ENCODE measurements at regions not wholly inside any gene's neighbourhood (a gene's known extent, or its start where the extent isn't known, plus 50 kb on each side); places are given as distances from the start of the nearest gene placed in this dataset.
"Not testable (repeated sequence)": the region's sequence is repeated elsewhere in the genome, so short reads cannot be mapped to it uniquely, and the experiment has no call there.

DNA sequence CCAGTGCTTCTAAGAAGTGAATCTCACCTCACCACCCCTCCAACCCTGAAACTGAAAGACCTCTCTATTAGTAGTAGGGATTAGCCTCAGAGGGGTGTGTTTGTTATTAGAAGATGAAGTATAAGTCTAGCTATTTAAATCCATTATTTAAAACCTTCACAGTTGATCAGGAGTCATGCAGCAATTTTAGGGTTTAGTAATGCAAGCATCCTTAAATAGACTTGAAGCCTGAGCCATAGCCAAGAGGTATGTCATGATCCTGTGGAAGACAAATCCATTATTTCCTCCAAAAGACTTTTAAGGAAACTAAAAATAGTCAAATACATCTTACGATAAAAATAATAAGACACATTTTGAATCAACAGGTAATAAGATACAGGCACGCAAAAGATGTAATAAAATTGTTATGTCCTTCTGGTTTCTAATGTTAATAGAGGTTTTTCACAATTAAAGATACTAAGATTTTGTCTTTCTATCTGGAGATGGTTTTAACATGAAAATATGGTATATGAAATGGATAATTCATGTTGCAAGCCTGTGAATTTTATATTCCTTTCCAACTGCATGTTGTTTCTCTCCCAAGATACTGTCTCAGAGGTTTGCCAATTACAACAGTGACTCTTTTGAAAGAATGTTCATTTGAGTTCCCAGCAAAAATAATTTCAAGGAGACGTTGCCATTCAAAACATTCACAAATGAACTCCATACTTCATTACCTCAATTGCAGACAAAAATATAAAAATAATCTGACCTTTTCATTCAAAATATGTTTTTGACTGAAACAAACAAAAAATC, 68.0 kb downstream of the LUZP4 start:
- DNase-seq, result no peak

DNA sequence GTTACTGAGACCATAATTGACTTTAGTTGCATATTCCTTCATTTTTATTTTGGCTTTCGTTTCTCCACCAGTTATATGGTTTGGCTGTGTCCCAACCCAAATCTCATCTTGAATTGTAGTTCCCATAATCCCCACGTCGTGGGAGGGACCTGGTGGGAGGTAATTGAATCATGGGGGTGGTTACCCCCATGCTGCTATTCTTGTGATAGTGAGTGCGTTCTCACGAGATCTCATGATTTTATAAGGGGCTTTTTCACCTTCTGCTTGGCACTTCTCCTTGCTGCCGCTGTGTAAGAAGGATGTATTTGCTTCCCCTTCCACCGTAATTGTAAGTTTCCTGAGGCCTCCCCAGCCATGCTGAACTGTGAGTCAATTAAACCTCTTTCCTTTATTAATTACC, 70.0 kb downstream of the LUZP4 start:
- DNase-seq, result not testable (repeated sequence)

DNA sequence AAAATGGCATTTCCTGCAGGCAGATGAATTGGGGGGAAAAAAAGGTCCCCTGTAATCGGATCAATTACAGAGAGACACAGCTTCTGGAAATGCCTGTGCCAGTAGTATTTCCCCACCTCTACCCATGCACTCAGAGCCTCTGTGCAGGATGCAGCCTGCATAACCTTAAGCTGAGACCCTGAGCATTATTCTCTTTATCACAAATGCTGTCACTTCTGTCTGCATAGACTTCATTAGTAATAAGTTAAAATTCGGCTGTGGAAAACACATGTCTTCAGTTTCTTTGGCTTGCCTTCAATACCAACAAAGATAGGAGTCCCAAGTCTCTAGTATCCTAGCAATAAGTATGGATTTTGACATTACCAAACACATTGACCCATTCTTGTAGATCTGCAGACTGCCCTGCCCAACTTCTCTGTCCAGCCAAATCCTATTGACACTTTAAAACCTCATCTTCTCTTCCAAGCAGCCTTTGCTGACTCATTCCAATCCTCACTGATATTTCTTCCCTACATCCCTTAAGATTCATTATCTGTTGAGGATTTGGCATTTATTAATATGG, 70.8 kb downstream of the LUZP4 start:
- DNase-seq, result no peak

DNA sequence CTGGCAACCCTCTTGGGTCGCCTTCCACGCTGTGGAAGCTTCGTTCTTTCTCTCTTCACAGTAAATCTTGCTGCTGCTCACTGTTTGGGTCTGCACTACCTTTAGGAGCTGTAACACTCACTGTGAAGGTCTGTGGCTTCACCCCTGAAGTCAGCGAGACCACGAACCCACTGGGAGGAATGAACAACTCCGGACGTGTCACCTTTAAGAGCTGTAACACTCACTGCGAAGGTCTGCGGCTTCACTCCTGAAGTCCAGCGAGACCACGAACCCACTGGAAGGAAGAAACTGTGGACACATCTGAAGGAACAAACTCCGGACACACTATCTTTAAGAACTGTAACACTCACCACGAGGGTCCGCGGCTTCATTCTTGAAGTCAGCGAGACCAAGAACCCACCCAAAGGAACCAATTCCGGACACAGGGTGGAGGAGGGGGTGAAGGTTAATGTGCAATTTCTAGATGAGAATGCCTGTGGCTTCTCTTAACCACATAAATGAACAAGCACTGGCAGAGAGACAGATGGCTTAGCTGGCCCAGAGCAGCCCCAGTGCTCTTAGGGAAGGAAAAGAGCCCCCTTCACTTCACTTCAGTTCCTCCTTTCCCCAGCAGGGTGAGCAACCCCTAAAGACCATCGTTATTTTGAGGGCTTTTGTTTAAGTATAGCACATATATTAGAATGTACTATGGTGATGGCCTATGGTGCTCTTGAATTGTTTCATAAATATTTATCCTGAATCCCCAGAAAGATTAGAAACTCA, 73.0 kb downstream of the LUZP4 start:
- DNase-seq, result peak; percentile 84

DNA sequence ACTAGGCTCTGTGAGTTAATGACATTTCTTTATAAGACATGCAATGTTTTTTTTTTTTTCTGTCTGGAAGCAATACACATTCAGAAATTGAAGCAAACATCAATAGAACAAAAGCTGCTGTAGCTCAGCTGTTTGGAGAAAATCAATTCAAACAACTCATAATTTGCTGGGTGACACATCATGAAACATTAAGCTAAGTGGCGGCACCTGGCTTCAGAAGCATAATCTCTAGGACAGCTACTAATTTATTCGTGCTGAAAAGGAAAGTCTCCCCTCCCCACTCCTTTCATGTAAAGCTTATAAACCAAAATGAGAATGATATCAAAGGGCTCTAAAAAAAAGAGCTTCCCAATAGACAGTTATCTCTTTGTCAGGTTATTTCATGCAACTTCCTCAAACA, 73.9 kb downstream of the LUZP4 start:
- DNase-seq, result no peak

DNA sequence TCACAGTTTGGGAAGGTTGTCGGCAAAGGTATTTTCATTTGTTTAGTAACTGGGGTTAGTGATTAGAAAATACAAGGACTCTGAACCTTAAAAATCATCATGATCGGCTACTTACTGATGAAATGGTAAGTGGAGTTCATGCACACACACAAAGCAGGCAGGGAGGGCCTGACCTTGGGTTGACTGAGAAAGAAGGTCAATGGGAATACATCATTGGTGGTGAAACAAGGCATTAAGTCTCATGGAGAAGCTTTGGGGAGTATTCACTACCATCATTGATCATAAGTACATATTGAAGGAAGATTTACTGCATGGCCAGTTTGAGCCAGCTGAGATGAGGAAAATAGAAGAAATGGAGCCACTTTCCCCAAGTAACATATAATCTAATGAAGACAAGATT, 74.4 kb downstream of the LUZP4 start:
- DNase-seq, result no peak

DNA sequence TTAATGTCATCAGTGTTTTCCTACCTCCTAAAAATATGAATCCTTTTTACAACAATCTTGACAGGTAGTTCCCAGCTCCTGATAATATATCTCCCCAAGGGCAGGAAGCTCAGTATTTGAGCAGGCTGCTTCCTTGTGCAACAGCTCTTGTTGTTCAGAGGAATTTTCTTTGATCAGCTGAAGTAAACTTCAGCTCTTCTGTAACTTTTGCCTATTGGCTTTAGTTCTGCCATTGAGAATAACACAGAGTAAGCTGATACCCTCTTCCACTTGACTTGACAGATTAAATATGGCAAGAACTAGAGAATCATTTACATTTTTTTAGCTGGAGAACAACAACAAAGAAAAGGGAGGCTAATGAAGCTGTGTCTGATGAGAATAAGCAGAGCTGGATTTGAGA, 75.2 kb downstream of the LUZP4 start:
- DNase-seq, result no peak

DNA sequence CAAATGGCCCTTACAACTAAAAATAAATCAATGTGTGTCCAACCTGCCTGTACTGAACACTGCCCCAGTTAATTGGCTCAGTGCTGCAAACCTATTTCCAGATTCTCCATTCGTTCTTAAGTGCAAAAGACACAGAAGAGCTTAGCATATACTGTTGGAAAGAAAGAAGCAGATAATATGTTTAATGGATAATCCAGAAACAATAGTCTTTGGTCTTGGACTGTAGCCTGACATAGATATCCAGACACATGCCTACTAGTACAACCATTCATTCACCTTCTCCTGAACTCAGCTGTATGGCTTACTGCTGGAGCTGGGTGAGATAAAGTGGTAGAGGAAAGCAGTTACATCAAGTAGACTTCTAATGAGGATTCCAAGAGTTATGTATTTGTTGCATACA, 77.0 kb downstream of the LUZP4 start:
- DNase-seq, result no peak

DNA sequence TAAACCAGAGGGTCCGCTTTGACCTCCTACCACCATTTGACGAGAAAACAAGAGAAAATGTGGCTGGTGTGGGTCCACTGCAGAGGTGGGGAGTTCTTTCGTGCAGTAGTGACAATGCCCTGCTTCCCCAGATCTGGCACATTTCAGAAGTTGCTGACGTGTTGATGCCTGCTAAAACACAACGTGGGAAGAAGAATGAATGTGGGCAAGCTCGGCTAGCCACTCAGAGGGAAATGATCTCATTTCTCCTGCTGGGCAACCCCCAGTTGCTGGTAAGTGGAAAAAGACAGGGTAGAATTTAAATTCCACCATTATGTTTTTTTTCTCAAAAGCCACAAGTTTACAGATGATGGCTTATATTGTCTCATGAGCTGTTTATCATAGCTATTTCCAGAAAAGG, 77.9 kb downstream of the LUZP4 start:
- no peak for DNase-seq

DNA sequence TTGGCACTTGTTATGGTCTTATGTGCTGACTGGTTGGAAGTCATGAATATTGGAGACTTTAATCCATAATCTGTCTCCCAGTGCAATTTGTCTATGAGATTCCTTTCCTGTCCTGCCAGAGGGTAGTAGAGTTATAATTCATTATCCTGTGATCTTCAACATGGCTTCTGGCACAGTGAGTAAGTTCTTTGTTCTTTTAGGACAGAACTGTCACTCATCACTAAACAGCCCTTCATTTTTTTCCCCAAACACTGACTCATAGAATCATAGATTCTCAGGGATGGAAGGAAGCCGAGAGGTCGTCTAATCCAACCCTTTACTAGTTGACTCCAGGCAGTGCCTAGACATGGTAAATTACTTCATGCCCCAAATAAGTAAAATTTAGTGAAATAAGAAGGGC, 78.4 kb downstream of the LUZP4 start:
- DNase-seq, result no peak

DNA sequence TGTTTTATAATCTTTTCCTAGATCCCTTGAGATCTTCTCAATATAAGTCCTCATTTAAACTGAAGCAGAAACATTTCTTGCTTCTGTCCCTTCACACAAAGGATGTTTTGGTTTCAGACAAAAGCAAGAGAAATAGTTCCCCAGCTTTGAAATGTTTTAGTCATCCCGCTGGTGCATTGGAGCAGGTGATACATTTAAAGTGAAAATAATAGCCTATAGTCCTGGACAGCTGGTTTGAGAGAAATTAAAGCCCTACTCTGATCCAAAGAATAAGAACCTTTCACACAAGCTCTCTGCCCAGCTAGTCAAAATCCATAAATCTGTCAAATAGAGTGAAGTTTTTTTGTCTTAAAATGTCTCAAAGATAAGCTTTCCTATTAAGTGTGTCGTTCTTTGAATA, 79.4 kb downstream of the LUZP4 start:
- no peak for DNase-seq

DNA sequence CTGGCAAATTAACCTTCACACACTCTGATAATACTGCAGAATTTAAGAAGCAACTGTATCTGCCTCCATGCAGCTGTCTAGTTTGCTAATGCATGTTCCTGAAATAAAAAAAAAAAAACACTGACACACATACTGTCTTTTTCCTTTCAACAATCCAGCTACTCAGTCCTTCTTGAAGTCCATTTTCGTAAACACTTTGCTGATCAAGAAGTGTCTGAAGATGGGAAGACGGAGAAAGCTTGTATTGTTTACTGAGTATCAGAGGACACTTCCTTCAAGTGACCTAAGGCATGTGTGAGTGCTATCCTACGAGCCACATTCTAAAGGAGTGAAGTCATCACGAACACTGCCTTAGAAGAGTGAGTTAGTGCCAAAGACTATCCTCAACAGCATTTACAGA, 82.6 kb downstream of the LUZP4 start:
- no peak for DNase-seq

DNA sequence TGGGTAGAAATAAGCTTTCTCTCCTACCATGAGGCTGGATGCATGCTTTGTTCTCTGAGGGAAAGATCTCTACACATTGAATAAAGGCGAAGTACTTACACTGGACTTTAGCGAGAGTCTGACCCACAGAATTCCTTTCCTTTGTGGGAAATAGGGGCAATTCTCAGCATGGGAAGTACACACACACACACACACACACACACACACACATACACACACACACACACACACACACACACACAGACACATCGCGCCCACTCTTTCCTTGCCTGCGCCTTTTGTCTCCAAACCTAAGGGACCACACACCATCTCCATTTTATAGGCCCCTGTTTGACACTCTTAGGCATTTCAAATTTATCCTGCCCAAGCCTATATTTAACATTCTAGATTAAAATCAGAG, 83.8 kb downstream of the LUZP4 start:
- DNase-seq, result no peak

DNA sequence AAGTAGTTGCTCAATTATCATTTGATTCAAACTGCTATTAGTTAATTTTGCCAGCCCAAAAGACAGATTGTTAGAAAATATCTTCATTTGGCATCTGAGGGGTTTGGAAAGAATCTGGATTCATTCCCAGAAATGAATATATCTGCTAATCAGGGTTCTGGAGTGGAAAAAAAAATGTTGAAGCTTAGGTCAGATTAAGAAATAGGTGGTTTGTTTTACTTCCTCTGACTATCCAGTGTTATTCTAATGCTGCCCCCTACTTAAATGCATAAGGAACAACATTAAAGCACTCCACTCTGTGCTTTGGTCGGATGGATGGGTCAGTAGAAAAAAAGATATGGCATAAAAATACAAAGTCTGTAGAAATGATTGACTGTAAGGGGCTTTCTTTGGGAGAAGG, 89.0 kb downstream of the LUZP4 start:
- DNase-seq, result peak; percentile 35

DNA sequence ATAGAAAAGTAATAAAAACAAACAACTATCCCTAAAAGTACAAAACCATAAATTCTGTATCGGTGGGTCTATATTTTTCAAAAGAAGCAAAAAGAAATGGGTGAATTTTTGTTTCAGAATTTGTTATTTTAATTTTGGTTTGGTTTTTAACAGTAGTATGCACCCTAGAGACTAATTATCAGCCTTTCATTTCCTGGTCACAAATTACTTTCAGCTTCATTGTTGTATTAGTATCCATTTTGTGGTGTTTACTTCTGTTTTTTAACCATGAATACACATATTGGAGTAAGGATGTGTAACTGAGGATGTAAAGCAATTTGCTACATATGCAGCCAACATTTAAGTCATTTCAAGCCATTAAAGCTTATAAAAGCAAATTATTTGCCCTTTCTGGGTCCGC, 97.8 kb downstream of the LUZP4 start:
- no peak for DNase-seq

DNA sequence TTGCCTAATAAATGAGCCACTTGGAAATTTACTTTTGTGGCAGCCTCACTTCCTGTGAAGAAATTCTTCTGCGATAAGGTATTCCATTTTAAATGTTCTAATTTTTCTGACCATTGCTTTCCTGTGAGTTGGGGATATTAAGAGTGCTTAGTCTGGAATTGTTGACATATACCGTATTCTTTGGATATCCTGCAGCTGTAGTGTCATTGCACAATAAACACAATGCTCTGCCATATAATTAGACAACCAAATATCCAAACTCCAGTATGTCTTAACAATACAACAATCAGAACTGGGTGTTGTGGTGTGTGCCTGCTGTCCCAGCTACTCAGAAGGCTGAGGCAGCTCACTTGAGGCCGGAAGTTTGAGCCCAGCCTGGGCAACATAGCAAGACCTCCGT, 99.4 kb downstream of the LUZP4 start:
- no peak for DNase-seq

DNA sequence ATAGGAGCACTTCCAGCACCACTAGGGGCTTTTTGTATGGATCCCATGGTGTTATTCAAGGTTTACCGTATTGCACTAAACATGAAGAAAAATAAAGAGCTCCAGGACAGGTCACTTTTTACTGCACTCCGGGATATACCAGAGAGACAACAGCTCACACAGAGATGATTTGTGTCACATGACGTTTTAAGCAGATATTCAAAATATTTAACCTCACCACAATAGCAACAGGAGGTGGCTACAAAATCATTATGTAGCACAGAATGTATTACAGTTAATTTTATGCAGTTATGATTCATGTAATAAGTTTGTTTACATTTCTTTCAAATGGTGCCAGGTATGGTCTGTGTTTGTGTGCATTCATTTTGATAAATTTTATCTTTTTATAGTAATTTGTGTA, 100.6 kb downstream of the LUZP4 start:
- no peak for DNase-seq

DNA sequence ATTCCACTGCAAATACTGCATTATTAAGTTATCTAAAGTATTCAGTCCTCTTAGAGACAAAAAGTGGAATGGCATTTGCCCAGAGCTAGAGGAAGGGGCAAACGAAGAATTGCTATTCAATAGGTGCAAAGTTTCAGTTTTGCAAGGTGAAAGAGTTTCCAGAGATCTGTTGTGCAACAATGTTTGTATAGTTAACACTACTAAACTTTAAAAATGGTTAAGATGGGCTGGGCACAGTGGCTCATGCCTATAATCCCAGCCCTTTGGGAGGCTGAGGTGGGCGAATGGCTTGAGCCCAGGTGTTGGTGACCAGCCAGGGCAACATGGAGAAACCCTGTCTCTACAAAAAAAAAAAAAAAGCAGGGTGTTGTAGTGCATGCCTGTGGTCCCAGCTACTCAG, 102.5 kb downstream of the LUZP4 start:
- no peak for DNase-seq

DNA sequence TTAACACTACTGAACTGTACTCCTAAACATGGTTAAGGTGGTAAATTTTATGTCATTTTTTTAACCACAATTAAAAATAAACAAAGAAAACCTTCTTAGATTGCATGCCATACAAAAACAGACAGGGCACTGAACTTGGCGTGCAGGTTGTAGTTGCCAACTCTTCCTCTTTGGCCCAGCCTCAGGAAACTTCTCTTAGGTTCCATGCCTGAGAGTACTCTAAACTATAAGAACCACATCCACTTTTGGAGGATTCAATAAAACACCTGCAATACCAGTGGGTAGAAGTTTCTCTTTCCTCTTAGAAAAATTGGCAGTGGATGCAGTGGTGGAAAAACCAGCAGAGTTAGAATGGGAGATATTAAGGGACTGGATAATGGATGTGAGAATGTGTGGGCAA, 103.4 kb downstream of the LUZP4 start:
- no peak for DNase-seq

DNA sequence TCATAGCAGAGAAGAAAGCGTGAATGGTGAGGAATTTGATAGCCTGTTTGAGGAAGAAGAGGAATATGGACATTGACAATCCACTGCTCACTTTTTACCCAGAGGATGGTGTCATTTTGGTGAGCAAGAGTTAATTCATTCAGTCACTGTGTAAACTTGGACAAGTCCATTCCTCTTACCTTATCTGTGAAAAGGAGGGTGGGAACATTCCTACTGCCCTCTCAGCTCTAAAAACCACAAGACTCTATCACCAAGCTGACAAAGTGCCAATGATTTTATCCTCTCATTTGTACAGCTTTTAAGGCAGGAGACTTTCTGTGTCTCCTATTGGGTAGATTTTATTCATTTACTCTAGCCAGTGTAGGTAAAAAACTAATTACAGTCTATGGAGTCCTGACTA, 103.8 kb downstream of the LUZP4 start:
- DNase-seq, result peak; percentile 33

DNA sequence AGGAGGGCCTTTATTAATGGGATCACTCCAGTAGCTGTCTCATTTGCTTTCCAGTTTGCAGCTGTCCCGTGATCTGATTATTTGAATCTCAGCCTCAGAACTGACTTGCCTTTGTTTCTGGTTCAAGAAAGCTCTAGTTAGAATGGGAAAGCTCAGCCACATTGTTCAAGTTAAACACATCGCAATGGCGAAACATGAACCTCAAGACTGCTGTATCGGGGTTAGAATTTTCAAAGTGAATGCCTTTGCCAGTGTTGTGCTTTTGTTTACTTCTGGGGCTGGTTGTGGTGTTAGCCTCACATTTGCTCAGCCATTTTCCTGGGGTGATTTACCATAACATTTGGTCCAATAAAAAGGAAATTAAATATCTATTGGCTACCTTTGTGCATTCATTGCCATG, 105.3 kb downstream of the LUZP4 start:
- not testable (repeated sequence) for DNase-seq

DNA sequence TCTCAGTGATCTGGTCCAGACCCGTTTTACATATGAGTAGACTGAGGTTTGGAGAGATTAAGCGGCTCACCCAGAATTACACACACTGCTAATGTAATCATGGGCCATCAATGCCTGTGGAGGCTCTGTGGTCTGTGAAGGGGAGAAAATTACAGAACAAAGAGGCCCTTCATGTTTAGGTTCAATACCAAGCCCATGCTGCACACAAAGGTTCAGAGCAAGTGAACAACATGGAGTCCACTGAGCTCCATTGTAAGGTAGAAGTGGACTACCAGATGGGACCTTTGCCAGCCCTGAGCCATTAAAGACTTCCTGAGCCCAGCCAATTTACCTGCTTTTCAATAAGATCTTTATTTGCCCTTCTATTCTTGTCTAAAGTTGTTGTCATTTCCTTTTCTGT, 109.8 kb downstream of the LUZP4 start:
- no peak for DNase-seq

DNA sequence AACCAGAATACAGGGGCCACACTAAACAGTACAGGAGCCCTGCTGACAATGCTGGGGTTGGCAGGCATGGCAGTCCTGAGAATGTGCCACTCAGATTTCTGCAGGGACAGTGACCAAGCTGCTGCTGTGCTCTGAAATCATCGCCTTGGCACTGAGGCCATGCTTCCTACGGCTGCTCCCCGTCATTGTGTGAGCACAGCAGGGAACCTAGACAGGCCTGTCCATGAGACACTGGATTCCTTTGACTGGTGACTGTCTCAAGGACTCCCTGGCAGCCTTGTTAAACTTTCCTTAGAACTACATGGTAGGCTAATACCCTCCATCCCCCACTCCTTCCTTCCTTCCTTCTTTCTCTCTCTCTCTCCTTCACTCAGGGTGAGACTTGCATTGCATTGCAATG, 111.4 kb downstream of the LUZP4 start:
- no peak for DNase-seq

DNA sequence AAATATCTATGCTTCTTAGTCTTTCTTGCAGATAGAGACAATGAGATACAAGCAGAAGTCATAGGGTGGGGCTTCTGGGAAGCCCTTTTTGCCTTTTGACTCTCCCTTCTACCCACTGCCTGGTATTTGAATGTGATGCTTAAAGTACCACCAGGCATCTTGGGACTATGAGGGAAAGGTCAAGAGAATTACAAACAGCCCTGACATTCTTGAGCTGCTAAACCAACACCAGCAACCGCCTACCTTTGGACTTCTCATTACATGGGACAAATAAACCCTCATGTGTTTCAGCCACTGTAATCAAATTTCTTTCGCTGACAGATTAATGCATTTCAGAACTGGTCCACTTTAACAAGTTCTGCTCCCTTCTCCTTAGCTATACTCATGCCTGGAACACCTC, 112.8 kb downstream of the LUZP4 start:
- no peak for DNase-seq
